NCI-H774 (cell line): ENCODE measurements at regions not wholly inside any gene's neighbourhood (a gene's known extent, or its start where the extent isn't known, plus 50 kb on each side); places are given as distances from the start of the nearest gene placed in this dataset.

ENCODE experiments used
- DNase-seq: peaks from one replicate; lab custom pipeline; 2025; lab: John Stamatoyannopoulos, UW

DNA sequence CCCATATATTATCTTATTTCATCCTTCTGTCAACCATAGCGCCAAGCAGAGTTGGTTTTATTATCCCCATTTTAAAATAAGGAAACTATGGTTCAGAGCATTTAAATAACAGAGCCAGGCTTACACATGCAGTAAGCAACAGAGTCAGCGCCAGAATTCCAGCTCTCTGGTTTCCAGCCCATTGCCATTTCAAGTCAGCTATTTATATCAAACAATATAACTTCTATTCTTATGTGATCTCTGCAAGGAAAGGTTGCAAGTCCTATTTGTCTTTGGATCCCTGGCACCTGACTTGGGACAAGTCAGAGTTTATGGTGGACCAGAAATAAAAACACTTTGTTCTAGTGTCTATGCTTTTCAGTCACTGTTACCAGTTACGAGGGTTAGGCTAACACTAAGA lies 174.1 kb upstream of the EEA1 start:
- DNase-seq: no peak

DNA sequence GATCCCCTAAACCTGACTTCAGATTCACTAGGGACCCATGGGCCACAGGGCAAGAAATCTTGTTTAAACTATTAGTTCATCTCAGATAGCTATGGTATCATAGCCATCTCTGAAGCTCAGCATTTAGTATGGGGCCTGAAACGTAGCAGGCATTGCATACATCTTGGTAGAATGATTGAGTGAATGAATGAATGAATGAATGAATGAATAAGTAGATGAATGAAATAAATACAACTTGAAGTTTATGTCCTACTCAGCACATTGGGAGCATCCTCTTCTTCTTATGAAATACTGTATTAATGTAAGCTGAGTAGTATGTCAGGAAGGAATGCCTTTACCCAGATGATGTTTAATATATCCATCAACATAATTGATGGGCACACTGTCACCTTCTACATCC lies 175.4 kb upstream of the EEA1 start:
- DNase-seq: no peak

DNA sequence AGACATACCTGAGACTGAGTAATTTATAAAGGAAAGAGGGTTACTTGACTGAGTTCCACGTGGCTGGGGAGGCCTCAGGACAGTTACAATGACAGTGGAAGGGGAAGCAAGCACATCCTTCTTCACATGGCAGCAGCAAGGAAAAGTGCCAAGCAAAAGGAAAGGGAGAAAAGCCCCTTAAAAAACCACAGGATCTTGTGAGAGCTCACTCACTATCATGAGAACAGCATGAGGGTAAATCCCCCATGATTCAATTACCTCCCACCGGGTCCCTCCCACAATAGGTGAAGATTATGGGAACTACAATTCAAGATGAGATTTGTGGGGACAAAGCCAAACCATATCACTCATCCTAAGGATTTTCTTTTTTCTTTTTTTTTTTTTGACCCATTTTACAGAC lies 177.8 kb upstream of the EEA1 start:
- no peak for DNase-seq

DNA sequence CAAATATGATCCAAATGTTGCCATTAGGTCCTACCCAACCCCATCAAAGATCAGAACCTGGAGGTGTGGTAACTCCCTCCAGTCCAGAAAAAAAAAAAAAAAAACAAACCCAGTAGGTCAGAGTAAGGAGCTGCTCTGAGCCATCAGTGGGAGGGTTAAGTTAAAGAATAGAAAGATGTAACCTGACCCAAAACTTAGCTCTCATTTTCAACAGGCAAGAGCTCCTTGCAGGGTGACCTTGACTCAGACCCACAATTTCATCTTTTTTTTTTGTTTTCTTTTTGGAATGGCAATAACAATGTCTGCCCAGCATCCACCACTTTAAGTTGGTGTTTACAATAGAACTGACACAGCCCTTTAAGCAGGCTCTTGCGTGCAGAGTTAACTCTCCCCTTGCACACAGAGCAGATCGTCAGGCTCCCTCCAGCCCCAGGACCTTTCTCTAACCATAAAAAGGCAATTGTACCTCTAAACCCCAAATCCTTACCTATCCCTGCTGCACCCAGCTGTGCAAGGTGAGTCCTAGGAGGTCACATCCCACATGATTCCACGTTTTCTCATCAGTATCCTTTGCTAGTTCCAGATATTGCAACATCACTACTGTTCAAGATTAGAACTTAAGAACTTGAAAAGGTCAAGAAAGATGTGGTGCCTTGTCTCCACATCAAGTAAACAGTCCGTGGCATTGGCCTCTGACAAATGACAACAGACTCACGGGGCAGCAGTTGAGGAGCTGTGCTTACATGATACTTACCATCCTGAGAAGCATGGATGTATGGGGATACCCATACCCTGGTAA lies 178.6 kb upstream of the EEA1 start:
- DNase-seq: no peak

DNA sequence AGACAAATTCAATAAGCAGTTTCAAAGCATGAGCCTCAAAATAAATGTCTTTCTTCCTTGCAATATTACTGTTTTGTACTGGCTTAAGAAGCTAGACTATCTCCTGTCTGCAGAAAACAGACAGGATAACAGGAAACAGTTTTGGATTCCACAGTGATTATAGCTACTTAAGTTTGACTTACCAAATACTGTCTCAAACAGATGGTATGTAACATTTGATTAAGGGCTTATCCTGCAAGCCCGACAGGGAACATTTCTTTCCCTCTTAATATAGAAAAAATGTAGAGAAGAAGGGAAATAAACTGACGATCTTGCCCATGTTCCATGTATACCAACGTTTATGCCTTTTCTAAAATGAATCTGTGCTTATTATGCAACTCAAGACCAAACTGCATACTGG lies 179.9 kb upstream of the EEA1 start:
- no peak for DNase-seq

DNA sequence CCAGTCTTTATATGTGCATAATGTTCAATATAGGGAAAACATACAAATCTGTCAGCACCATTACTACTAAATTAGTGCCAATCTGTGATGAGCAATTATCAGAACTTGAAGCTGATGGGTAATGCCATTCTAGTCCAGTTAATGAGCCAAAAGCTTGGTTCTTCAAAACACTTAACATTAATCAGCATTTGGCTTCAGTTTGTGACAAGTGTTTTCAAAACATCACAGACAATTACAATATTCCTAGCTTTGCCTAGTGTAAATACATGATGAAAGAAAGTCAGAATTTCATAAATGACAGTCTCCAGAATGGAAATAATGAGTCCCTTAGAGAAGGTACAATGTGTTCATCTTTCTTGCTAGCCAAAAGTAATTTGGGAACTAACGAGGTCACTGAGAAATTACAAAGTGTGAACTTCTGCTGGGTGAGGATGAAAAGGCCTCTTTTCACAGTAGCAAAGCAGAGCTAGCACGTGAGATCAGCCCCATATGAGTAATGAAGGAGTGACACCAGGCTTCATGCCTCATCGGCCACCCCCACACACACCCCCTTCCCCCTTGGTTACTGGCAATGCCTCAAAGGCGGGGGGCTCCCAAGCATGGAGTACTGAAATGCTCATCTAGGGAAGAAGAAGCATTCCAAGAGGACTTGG lies 180.6 kb upstream of the EEA1 start:
- DNase-seq: peak; percentile 12

DNA sequence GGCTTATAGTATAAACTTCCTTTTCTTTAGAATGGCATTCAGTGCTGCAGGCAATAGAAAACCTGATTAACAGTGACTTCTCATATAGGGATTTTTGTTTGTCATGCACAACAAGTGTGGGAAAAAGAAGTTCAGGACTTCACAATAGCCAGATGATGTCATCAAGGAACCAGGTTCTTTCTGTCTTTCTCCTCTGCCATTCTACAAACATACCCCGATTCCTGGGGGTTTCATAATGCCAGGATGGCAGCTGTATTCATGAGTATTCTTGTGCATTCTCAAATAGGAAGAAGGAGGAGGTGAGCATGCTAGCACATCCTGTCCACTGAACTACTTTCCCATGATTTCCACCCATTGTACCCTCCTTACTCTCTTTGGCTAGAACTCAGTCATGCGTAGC lies 182.7 kb upstream of the EEA1 start:
- DNase-seq: no peak

DNA sequence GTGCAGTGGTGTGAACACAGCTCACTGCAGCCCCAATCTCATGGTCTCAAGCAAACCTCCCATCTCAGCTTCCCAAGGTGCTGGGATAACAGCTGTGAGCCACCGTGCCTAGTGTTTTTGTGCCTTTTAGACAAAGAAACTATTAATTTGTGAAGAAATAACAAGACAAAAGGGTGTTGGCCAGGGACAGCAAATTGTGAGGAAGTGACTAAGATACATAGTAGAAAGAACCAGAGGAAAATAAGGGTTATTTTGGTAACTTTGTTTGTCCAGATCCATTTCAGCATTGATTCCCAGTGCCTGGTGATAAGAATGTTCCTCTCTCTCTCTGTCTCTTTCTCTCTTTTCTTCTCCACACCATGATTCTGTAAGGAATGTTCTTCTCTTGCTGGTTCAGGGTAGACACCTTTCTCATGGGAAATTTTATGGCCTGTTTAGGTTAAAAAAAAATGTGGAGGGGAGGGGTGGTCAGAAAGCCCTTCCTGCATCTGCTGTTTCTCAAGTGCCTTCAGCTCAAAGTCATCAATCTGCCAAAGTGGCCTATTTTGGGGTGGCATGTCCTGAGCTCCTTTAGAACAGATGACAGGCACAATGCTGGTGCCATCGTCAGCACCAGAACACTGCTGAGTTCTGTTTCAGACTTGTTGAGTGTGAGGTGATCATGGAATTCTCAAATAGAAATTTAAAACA lies 184.4 kb upstream of the EEA1 start:
- DNase-seq: no peak

DNA sequence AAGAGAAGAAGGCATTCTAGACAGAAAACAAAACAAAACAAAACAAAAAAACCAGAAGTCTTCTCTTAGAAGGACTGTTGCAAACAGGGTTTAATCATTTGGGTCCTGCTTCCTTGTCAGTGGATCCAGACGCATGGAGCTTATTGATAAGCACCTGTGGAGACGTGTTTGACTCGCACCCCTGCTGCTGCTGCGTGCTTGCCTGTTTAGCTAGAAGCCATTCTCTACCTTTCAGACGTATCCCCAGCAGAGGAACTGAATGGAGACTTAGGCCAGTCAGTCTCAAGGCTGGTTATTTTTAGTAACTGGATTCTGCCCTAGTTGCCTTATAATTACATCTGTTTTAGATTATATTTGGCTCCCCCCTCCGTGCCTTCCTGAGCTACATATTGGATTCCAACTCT lies 186.1 kb upstream of the EEA1 start:
- no peak for DNase-seq

DNA sequence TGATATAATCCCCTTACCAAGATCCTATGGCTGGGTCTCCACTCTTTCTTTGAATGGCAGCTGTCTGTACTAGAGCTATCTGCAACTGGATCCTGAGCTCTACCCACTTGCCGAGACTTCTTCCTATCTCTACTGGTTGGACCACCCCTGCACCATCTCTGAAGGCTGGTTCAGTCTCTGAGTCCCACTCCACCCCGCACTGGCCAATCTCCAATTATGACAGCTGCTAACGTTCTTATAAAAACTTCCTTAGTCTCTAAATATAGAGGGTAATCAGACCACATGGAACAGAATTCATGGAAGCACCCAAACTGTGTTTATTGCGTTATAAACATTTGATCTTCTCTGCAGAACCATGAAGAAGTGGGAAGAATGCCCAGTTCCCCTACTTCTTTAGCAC lies 186.6 kb upstream of the EEA1 start:
- DNase-seq: no peak

DNA sequence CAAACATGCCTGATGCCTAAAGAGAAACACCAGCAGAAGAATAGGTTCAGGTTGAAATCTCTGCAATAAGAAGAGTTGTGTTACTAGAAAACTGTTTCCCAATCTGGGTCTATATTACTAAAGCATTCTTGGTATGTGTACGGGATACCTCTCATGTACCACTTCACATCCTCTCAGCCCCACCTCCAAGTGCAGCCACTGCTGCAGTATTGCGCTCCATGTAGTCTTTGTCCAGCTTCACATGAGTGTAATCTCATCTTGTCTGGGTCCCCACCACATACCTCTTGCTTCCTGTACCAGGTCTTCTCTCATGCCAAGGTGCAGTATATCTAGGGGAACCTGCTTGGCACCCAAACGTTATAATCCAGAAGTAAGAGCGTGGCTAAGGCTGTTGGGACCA lies 187.5 kb upstream of the EEA1 start:
- DNase-seq: no peak

DNA sequence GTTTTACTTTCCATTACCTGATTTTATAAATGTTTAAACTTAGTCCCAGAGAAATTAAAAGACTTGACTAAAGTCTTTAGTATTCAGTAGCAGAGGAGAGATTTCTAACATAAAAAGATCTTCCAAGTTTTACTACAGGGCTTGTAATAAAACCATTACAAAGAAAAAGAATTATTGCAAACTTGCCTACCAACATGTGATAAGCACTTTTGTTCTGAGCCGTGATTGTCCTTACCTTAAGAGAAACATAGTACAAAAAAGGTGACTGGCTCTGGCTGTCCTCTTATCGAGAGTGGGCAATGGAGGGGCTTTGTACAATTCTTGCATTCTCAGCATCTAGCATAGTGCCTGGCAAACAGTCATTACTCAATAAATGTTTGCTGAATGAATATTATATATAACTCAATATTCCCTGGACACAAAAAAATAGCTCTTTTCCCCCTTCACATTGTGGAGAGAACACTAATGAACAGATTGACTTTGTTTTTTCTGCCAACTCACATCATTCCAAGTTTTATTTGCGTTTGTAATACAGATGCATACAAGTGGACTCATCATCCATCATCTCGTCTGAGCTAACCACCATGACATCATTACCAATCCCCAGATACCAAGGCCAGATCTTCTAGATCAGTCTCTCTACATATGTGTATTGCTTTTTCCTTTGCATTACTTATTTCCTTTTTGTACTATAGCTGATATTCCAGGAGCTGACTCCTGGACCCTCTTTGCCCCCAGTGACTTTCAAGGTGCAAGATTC lies 192.8 kb upstream of the EEA1 start:
- DNase-seq: no peak

DNA sequence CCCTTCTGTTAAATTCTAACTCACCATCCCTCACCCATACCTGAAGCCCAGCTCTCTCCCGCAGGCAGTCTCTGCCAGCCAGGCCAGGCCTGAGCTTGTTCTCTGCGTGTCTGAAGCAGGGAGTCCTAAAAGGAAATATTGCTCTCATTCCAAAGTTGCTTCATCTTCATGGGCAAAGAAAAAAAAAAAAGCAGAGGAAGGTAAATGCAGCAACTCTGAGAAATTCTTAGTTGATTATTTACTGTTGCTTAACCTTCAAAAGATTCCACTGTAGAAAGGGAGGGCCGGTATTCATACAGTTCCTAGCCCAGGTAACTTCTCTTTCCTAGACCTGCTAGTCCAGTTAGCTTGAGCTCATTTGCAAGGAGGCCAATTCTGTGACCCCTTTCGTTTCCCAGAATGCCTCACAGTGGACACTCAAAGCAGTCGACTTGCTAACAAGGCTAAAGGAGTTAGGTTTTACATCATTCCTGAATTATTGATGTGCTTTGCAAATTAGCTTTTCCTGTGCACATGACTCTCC lies 193.5 kb upstream of the EEA1 start:
- DNase-seq: no peak

DNA sequence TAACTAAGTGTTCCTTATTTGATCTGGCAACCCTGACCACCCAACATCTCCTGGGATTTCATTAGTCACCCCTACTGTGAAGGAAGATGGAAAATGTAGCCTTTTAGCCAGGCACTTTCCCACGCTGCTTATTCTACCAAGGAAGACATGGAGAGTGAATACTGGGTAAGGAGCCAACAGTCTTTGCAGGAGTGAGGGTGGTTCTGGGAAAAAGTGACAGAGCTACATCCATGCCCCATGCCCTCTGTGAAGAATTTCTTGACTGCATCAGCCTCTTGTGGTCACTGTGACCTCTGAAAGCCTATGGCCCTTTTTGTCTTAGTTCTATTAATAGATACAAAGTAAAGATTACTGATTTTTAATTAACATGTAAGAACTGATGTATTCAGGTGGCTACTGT lies 196.0 kb upstream of the EEA1 start:
- no peak for DNase-seq

DNA sequence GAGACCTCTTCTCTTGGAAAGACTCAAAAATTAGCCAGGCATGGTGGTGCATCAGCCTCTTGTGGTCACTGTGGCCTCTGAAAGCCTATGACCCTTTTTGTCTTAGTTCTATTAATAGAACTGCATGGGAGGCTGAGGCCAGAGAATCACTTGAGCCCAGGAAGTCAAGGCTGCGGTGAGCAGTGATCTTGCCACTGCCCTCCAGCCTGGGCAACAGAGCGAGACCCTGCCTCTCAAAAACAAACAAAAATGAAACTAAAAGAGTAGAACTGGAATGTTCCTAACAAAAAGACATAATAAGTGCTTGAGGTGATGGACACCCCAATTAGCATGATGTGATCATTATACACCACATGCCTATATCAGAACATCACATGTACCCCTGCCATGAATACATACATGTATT lies 197.0 kb upstream of the EEA1 start:
- no peak for DNase-seq

DNA sequence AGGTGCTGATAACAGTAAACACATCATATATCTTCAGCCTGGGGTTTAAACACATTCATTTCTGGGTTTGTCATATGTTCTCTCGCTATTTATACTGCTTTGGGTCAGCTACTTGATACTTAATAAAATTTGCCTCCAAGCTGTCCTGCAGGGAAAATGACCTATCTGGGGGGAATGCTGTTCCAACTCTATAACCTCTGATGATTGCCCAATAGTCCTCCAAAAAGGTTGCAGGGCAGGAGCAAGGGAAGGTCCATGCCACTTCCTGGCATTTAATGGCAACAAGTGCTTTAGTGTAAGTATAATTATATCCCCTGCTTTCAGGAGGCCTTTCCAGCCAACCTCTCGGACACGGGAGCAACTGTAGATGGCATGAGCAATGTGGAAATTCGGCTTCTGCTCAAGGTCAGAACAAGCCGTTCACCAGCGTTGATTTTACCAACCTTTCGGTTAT lies 198.0 kb upstream of the EEA1 start:
- DNase-seq: no peak

DNA sequence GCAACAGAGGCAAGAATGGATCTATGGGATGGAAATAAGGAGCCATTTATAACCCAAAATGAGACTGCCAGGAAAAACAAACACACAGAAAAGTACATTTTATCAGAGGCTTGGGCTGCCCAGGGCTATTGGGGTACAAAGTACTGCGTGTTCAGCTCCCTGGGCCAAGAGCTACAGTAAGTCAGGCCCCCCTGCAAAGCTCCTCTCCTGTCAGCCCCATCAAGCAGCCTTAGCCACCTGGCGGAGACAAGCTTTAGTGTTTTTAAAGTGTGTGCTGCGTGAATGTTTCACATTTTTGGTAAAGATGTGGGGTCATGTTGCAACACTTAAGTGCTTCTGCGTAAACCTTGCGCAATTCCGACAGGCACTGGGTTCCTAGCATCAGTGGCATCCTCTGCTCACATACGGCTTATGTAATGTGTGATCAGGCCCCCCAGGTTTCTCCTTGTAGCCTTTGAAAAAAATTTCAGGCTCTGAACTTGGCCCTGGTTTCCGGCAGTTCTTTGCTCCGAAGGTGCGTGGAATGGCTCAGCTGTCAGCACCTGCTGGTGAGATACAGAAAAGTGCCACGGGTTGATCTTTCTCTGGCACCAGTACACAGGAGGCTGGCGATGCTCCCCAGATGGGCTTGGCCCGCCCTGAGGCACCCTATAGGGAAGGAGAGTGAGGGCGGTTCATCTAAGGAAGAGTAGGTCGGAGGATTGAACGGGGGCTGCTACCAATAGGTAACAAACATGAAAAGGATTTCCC lies 198.7 kb upstream of the EEA1 start:
- peak; percentile 92 for DNase-seq

DNA sequence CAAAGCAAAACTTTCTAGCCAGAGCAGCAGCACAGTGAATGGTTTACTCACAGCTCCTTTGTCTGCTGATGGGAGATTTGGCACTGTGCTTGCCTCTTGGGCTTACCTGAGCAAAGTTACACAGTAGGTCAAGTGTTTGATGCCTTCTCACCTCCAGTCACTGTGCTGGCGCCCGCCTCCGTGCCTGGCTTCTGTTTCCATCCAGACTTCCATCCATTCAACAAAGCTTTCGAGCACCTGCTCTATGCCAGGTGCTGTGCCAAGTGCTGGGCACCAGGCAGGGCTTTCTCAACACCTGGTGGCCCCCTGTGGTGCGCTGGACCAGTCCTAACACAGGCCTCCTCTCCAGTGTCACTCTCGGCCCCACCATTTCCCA lies 199.2 kb upstream of the EEA1 start:
- peak; percentile 98 for DNase-seq

DNA sequence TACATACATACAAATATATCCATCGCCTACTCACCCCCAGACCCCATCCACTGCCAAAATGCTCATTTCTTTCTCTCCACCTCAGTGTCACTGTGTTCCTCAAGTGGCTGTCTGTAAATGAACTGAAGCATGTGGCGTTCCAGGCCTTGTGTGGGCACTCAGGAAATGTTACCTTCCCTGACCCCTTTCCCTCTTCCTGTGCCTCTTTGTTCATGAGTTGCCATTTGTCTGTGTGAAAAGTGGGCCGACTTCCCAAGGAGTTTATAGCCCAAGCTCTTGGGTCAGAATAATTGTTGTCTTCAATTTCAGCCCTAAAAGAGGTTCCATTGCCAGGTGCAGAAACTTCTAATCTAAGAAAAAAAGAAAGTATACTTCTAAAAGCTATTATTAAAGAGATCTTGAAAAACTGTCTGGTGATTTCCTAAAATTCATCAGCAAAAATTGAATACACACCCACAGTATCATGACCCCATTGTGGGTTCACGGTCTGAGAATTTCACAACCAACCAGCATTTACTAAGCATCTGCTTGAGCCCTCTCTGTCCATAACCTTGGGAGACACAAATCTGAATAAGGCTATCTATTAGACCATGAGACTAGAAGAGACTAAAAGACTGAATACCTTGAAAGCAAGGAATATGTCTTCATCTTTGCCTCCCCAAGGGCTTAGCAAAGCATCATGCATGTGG lies 201.4 kb upstream of the EEA1 start:
- DNase-seq: no peak

DNA sequence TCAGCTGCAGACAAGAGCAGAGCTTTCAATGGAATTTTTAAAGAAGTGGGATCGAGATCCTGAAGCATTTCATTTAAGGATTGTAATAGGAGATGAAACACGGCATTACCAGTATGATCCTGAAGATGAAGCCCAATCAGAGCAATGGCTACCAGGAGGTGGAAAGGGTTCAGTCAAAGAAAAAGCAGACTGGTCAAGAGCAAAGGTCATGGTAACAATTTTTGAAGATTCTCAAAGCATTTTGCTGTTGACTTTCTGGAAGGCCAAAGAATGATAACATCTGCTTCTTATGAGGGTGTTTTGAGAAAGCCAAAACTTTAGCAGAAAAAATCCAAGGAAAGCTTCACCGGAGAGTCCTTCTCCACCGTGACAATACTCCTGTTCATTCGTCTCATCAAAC lies 204.3 kb upstream of the EEA1 start:
- DNase-seq: no peak
